ENCODE measurements at regions not wholly inside any gene's neighbourhood (a gene's known extent, or its start where the extent isn't known, plus 50 kb on each side); places are given as distances from the start of the nearest gene placed in this dataset.

- H3K36me3 ChIP-seq = no peaks in the 10 kb centered on the region
- H3K27me3 ChIP-seq = no peaks in the 10 kb centered on the region
- H3K4me1 ChIP-seq = no peaks in the 10 kb centered on the region
- intact Hi-C loops (cut with DNase I) = no loop called here
- H3K4me3 ChIP-seq = no peak overlapping the region
- no peaks in the 10 kb centered on the region for H3K9me3 ChIP-seq
- H3K27ac ChIP-seq = no peak overlapping the region
- TF ChIP-seq CTCF (IDR thresholded peaks at IDR 0.05) (no peak), POLR2A (IDR thresholded peaks at IDR 0.05) (no peak)
- DNase-seq = no peak
- 54 to 57% methylated on average over 2 of the region's 2 CpGs for WGBS, 2 donors
Measured at GRCh38 chr14:40398981-40399380, 966.7 kb upstream of the FBXO33 start.

- intact Hi-C loops (cut with DNase I) = no loop called here
- no peak for DNase-seq
- H3K36me3 ChIP-seq = no peaks in the 10 kb centered on the region
- H3K4me1 ChIP-seq = no peaks in the 10 kb centered on the region
- no peaks in the 10 kb centered on the region for H3K9me3 ChIP-seq
- no peak overlapping the region for H3K4me3 ChIP-seq
- H3K27me3 ChIP-seq = no peaks in the 10 kb centered on the region
- no peak overlapping the region for H3K27ac ChIP-seq
- TF ChIP-seq POLR2A (IDR thresholded peaks at IDR 0.05) (no peak), CTCF (IDR thresholded peaks at IDR 0.05) (no peak)
- whole genome bisulfite sequencing, 2 donors = 45 to 59% methylated on average over 3 of the region's 3 CpGs
Measured at GRCh38 chr14:40394634-40395340, 962.6 kb upstream of the FBXO33 start.

GRCh38 chr14:40393143-40393542 lies 960.9 kb upstream of the FBXO33 start:
- Histone ChIP-seq H3K4me3 (no peak overlapping the region), H3K27me3 (no peaks in the 10 kb centered on the region), H3K4me1 (no peaks in the 10 kb centered on the region), H3K36me3 (no peaks in the 10 kb centered on the region), H3K27ac (no peak overlapping the region), H3K9me3 (no peaks in the 10 kb centered on the region)
- no peak for DNase-seq
- no peak for TF ChIP-seq POLR2A (IDR thresholded peaks at IDR 0.05)
- TF ChIP-seq CTCF (IDR thresholded peaks at IDR 0.05) = no peak
- intact Hi-C loops (cut with DNase I) = no loop called here

GRCh38 chr14:40386433-40386832 lies 954.2 kb upstream of the FBXO33 start:
- 62 to 67% methylated on average over 1 of the region's 1 CpG for WGBS, 2 donors
- intact Hi-C loops (cut with DNase I) = no loop called here
- Histone ChIP-seq H3K36me3 (no peaks in the 10 kb centered on the region), H3K9me3 (no peaks in the 10 kb centered on the region), H3K27ac (no peak overlapping the region), H3K4me3 (no peak overlapping the region), H3K27me3 (no peaks in the 10 kb centered on the region), H3K4me1 (no peaks in the 10 kb centered on the region)
- no peak for DNase-seq
- TF ChIP-seq CTCF (IDR thresholded peaks at IDR 0.05) (no peak), POLR2A (IDR thresholded peaks at IDR 0.05) (no peak)

- no peak for DNase-seq
- intact Hi-C loops (cut with DNase I) = no loop called here
- Histone ChIP-seq H3K4me3 (no peak overlapping the region), H3K27ac (no peak overlapping the region), H3K4me1 (no peaks in the 10 kb centered on the region), H3K36me3 (no peaks in the 10 kb centered on the region), H3K27me3 (no peaks in the 10 kb centered on the region), H3K9me3 (no peaks in the 10 kb centered on the region)
- no peak for TF ChIP-seq CTCF (IDR thresholded peaks at IDR 0.05)
- WGBS, 2 donors = 91 to 94% methylated on average over 10 of the region's 10 CpGs
Measured at GRCh38 chr14:40374221-40374620, 942.0 kb upstream of the FBXO33 start.
